GM06990 (cell line): ENCODE measurements at regions not wholly inside any gene's neighbourhood (a gene's known extent, or its start where the extent isn't known, plus 50 kb on each side); places are given as distances from the start of the nearest gene placed in this dataset.

Experiments used
- DNase-seq: peaks from one replicate; pipeline ENCODE4 v3.0.0-alpha.2; 2011; ENCODE audit not compliant: insufficient read length; ENCODE audit errors: extremely low read depth
- H3K27me3 ChIP-seq: replicated peaks from 2 replicates; pipeline ENCODE4 v1.6.0; 2011; ENCODE audit warnings: low read length; ENCODE audit not compliant: control insufficient read depth, insufficient read depth
- H3K36me3 ChIP-seq: 2 replicates; pipeline ENCODE4 v1.5.1; 2011; ENCODE audit warnings: low read length; ENCODE audit not compliant: control insufficient read depth, insufficient read depth
- H3K4me3 ChIP-seq: replicated peaks from 2 replicates; pipeline ENCODE4 v1.5.1; 2011; ENCODE audit warnings: low read depth, mild to moderate bottlenecking, control low read depth, low read length
- TF ChIP-seq, protein P1 (sequence below): IDR thresholded peaks from 2 replicates; pipeline ENCODE4 v1.5.1; 2011; ENCODE audit warnings: low read length, control low read depth, mild to moderate bottlenecking, inconsistent platforms; ENCODE audit not compliant: insufficient read depth, poor library complexity, severe bottlenecking

DNA sequence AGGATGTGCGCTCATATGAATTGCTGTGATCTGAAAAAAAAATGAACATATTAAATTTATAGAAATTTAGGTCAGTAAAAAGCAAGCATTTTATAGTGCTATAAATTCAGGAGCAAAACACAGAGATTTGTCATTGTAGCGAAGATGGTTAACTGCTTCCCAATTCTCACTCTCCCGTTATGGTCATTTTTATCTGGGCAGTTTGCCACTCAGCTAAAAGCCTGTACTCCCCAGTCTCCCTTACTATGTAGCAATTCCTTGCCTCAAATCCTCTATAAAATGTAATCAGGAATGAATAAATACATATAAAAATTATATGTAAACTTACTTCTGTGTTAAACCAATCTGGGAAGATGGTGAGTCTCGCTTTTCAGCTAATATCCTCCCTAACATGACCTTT, 471.5 kb downstream of the HINT1 start:
- Histone ChIP-seq H3K27me3 (no peaks in the 10 kb centered on the region; the same call in 1 of the 2 replicates), H3K36me3 (no peaks in the 10 kb centered on the region), H3K4me3 (no peak overlapping the region)
- TF ChIP-seq, protein P1, sequence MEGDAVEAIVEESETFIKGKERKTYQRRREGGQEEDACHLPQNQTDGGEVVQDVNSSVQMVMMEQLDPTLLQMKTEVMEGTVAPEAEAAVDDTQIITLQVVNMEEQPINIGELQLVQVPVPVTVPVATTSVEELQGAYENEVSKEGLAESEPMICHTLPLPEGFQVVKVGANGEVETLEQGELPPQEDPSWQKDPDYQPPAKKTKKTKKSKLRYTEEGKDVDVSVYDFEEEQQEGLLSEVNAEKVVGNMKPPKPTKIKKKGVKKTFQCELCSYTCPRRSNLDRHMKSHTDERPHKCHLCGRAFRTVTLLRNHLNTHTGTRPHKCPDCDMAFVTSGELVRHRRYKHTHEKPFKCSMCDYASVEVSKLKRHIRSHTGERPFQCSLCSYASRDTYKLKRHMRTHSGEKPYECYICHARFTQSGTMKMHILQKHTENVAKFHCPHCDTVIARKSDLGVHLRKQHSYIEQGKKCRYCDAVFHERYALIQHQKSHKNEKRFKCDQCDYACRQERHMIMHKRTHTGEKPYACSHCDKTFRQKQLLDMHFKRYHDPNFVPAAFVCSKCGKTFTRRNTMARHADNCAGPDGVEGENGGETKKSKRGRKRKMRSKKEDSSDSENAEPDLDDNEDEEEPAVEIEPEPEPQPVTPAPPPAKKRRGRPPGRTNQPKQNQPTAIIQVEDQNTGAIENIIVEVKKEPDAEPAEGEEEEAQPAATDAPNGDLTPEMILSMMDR, result no peak
- DNase-seq, result no peak

DNA sequence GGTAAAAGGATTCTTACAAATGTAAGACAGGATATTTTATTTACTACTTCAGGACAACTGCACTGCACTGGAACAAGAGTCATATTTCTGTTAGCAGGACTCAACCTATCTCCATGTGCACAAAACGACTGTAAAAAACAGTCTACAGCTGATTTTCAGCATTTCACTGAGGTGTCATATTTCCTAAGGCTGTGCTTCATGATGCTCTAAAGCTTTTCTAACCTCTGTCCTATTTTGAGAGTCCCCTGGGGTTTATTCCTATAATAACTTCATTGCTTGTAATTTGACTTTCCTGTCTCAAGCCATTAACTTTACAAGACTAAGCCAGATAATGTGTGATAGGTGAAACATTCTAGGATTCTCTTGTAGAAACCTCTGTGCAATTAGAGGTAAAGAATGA, 472.3 kb downstream of the HINT1 start:
- H3K27me3 ChIP-seq, result no peaks in the 10 kb centered on the region; the same call in 1 of the 2 replicates
- TF ChIP-seq, protein P1, result no peak
- H3K4me3 ChIP-seq, result no peak overlapping the region
- no peak for DNase-seq
- H3K36me3 ChIP-seq, result no peaks in the 10 kb centered on the region

DNA sequence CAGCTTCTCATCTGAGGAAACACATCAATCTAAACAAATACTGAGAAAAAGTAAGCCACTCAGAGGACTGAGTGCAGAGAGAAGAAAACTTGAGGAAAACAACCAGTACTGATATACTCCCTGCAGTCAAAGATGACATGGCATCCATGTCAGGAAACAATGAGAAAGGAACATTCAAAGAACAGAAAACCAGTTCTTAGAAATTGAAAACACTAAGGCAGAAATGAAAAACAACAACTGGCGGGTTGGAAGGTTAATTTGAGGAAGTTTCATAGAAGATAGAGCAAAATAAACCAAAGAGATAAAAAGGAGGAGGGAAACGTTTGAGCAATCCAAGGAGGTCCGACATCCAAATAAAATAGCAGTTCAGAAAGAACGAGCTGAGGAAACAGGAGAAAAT, 475.2 kb downstream of the HINT1 start:
- Histone ChIP-seq H3K27me3 (no peaks in the 10 kb centered on the region; the same call in 1 of the 2 replicates), H3K4me3 (no peak overlapping the region), H3K36me3 (no peaks in the 10 kb centered on the region)
- TF ChIP-seq, protein P1, result no peak
- DNase-seq, result no peak

DNA sequence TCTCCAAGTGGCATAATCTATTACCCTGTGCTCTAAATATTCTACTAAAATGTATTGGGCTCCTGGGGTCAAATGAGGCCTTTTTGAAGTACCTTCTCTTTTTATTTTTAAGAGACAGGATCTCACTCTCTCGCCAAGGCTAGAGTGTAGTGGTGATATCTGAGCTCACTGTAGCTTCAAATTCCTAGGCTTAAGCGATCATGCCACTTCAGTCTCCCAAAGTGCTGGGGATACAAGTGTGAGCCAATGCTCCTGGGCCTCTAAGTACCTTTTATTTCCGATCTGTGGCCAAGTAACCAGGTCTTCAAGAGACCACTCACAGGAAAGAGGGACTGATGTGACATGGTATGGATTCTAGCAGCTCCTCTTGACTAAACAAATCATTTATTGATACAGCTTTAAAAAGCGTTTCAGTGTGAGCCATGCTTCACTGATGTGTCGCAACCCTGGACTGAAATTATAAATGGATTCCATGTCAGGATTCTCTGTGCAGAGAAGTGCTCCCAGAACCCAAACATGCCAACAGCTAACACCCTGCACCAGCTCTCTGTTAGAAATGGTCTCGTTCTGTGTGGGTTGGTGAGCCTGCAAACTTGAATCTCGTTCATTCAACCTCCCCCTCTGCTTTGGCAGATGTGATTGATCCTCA, 477.8 kb downstream of the HINT1 start:
- TF ChIP-seq, protein P1, result no peak
- DNase-seq, result no peak
- Histone ChIP-seq H3K36me3 (no peaks in the 10 kb centered on the region), H3K4me3 (no peak overlapping the region), H3K27me3 (no peaks in the 10 kb centered on the region; the same call in 1 of the 2 replicates)

DNA sequence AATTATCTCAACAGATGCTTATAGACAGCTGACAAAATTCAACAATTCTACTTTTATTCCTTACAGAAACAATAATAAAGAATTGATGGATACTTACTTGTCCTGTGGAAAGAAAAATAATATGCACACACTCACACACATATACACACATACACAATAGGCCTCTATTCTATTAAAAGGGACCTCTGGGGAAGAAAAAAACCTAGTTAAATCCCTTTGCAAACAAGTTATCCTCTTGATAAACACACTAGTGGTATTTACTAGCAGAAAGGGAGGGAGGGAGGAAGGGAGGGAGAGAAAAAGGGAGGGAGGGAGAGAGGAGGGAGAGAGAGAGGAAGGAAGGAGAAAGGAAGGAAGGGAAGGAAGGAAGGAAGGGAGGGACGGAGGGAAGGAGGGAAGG, 486.4 kb downstream of the HINT1 start:
- TF ChIP-seq, protein P1, result no peak
- H3K27me3 ChIP-seq, result no peaks in the 10 kb centered on the region
- H3K4me3 ChIP-seq, result no peak overlapping the region
- no peaks in the 10 kb centered on the region for H3K36me3 ChIP-seq
- DNase-seq, result no peak

DNA sequence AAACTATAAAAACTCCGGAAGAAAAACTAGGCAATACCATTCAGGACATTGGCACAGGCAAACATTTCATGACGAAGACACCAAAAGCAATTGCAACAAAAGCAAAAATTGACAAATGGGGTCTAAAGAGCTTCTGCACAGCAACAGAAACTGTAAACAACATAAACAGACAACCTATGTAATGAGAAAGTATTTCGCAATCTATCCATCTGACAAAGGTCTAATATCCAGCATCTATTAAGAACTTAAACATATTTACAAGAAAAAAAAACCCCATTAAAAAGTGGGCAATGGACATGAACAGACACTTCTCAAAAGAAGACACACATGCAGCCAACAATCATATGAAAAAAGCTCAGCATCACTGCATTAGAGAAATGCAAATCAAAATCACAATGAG, 498.6 kb downstream of the HINT1 start:
- TF ChIP-seq, protein P1, result no peak

More for the DNA sequence above, 498.6 kb downstream of the HINT1 start:
- no peak for DNase-seq
- no peaks in the 10 kb centered on the region for H3K36me3 ChIP-seq
- H3K27me3 ChIP-seq, result no peaks in the 10 kb centered on the region
- no peak overlapping the region for H3K4me3 ChIP-seq
